IMR-90 (cell line): ENCODE measurements at regions not wholly inside any gene's neighbourhood (a gene's known extent, or its start where the extent isn't known, plus 50 kb on each side); places are given as distances from the start of the nearest gene placed in this dataset.

Source experiments
- ATAC-seq: fragments of 200-7000 bp; cut with Tn5 transposase; 2 replicates; pipeline ENCODE4 v1.9.1; 2020; ENCODE audit warnings: low read depth, mild to moderate bottlenecking, moderate library complexity
- BruUV-seq: library from RNA; stranded (reverse); fragments of 400-500 nt; replicated peaks from 2 replicates; lab custom pipeline; 2021; lab: Mats Ljungman, UMichigan
- CTCF ChIA-PET: fragments of 300-600 bp; formaldehyde crosslinking; extraction: SDS; loops from one replicate; lab custom pipeline; 2021; ENCODE audit warnings: antibody characterized with exemption; lab: Yijun Ruan, JAX
- POLR2A ChIA-PET: fragments of 300-600 bp; sonication (Branson Sonifier 250); formaldehyde crosslinking; loops from one replicate; lab custom pipeline; 2022; ENCODE audit warnings: antibody characterized with exemption; ENCODE audit not compliant: unreplicated experiment; lab: Charles Lee
- DNase-seq: peaks from one replicate; pipeline ENCODE4 v3.0.0; 2013
- H2AFZ ChIP-seq: replicated peaks from 2 replicates; pipeline ENCODE3; 2013; ENCODE audit warnings: low read length, mild to moderate bottlenecking; ENCODE audit not compliant: poor library complexity
- H2AK5ac ChIP-seq: 2 replicates; pipeline ENCODE4 v1.6.1; 2013; ENCODE audit warnings: low read depth, low read length, inconsistent platforms
- H2AK9ac ChIP-seq: replicated peaks from 2 replicates; pipeline ENCODE3; 2013; ENCODE audit warnings: mild to moderate bottlenecking, low read depth, low read length, moderate library complexity; ENCODE audit not compliant: poor library complexity
- H2BK120ac ChIP-seq: 2 replicates; pipeline ENCODE4 v1.6.1; 2013; ENCODE audit warnings: low read depth, low read length, inconsistent platforms
- H2BK15ac ChIP-seq: 3 replicates; pipeline ENCODE4 v1.6.1; 2013; ENCODE audit warnings: low read depth, low read length, inconsistent platforms
- H2BK20ac ChIP-seq: 2 replicates; pipeline ENCODE4 v1.6.1; 2013; ENCODE audit warnings: low read depth, mild to moderate bottlenecking, inconsistent platforms, low read length, moderate library complexity
- H2BK5ac ChIP-seq: 2 replicates; pipeline ENCODE4 v1.6.1; 2013; ENCODE audit warnings: mild to moderate bottlenecking, low read depth, low read length, inconsistent platforms; ENCODE audit not compliant: poor library complexity, severe bottlenecking
- H3K14ac ChIP-seq: replicated peaks from 2 replicates; pipeline ENCODE4 v1.6.1; 2013; ENCODE audit warnings: low read depth, low read length, inconsistent platforms
- H3K18ac ChIP-seq: 2 replicates; pipeline ENCODE4 v1.6.1; 2013; ENCODE audit warnings: low read depth, low read length, control low read depth
- H3K23ac ChIP-seq: 2 replicates; pipeline ENCODE4 v1.6.1; 2013; ENCODE audit warnings: low read depth, low read length, inconsistent platforms
- H3K27ac ChIP-seq: 2 replicates; pipeline ENCODE4 v1.5.1; 2013; ENCODE audit warnings: mild to moderate bottlenecking, control low read depth, low read length; ENCODE audit not compliant: insufficient read depth
- H3K27me3 ChIP-seq: 2 replicates; pipeline ENCODE4 v1.6.1; 2013; ENCODE audit warnings: low read length; ENCODE audit not compliant: control insufficient read depth, insufficient read depth
- H3K36me3 ChIP-seq: 2 replicates; pipeline ENCODE4 v1.6.1; 2013; ENCODE audit warnings: low read length, mixed read lengths; ENCODE audit not compliant: control insufficient read depth, insufficient read depth
- H3K4ac ChIP-seq: 2 replicates; pipeline ENCODE4 v1.6.1; 2013; ENCODE audit warnings: low read depth, low read length, inconsistent platforms
- H3K4me1 ChIP-seq: 2 replicates; pipeline ENCODE4 v1.6.1; 2013; ENCODE audit warnings: low read length, mixed read lengths; ENCODE audit not compliant: control insufficient read depth, insufficient read depth
- H3K4me2 ChIP-seq: 2 replicates; pipeline ENCODE4 v1.6.1; 2013; ENCODE audit warnings: low read depth, mild to moderate bottlenecking, control low read depth, low read length, moderate library complexity
- H3K4me3 ChIP-seq: 2 replicates; pipeline ENCODE4 v1.5.1; 2013; ENCODE audit warnings: low read depth, mild to moderate bottlenecking, control low read depth, low read length, moderate library complexity; ENCODE audit not compliant: insufficient read depth
- H3K56ac ChIP-seq: 2 replicates; pipeline ENCODE4 v1.6.1; 2013; ENCODE audit warnings: low read length, inconsistent platforms; ENCODE audit not compliant: insufficient read depth; ENCODE audit errors: extremely low read depth
- H3K79me1 ChIP-seq, 2 experiments: 2 replicates each; pipeline ENCODE4 v1.6.1; 2013; ENCODE audit warnings: low read length in 2 of 2, inconsistent platforms in 1 of 2, low read depth in 1 of 2
- H3K9ac ChIP-seq: 2 replicates; pipeline ENCODE4 v1.6.1; 2013; ENCODE audit warnings: low read depth, low read length, control low read depth
- H3K9me1 ChIP-seq: 2 replicates; pipeline ENCODE4 v1.6.1; 2013; ENCODE audit warnings: low read length, inconsistent platforms; ENCODE audit not compliant: insufficient read depth
- H3K9me3 ChIP-seq: 2 replicates; pipeline ENCODE4 v1.6.1; 2013; ENCODE audit warnings: low read length; ENCODE audit not compliant: control insufficient read depth, insufficient read depth
- H4K20me1 ChIP-seq: 2 replicates; pipeline ENCODE4 v1.6.1; 2013; ENCODE audit warnings: low read length, inconsistent platforms; ENCODE audit not compliant: insufficient read depth
- H4K5ac ChIP-seq: 2 replicates; pipeline ENCODE4 v1.6.1; 2013; ENCODE audit warnings: mild to moderate bottlenecking, low read depth, low read length, control low read depth
- H4K8ac ChIP-seq, 2 experiments: 2 replicates each; pipeline ENCODE4 v1.6.1; 2013; ENCODE audit warnings: low read depth in 2 of 2, low read length in 2 of 2, control low read depth in 1 of 2, inconsistent platforms in 1 of 2
- H4K91ac ChIP-seq: 2 replicates; pipeline ENCODE4 v1.6.1; 2013; ENCODE audit warnings: low read depth, low read length, inconsistent platforms; ENCODE audit not compliant: insufficient read depth
- POLR2A ChIP-seq: IDR thresholded peaks from 2 replicates; pipeline ENCODE4 v1.6.1; 2012; ENCODE audit warnings: mild to moderate bottlenecking, low read depth, low read length
- WGBS, 2 experiments: methylation state at CpG; one replicate each; pipeline versions ENCODE4 v1.1.5 to v1.1.7; 2013; ENCODE audit warnings: missing lambda C conversion rate in 2 of 2; ENCODE audit not compliant: insufficient read length in 1 of 2; ENCODE audit errors: extremely low coverage in 2 of 2; 5-methylcytosine and 5-hydroxymethylcytosine counted together
- dilution Hi-C: fragments of 300-500 bp; cut with HindIII; formaldehyde crosslinking; loops from one replicate; pipeline ENCODE4 v1.14.3; 2018; ENCODE audit warnings: low sequenced_read_pairs; ENCODE audit not compliant: unreplicated experiment
- in situ Hi-C: fragments of 300-500 bp; cut with MboI; formaldehyde crosslinking; loops from 3 replicates; pipeline ENCODE4 v1.14.3; 2019; ENCODE audit warnings: low sequenced_read_pairs, inconsistent platforms, mixed read lengths
- intact Hi-C: fragments of 100-400 bp; cut with micrococcal nuclease; formaldehyde crosslinking; loops from 2 replicates; pipeline ENCODE4 v1.10.0; 2022

- Histone ChIP-seq H2AK5ac (no peak overlapping the region), H2BK15ac (no peak overlapping the region), H4K91ac (no peak overlapping the region), H3K4me2 (no peak overlapping the region), H3K9me1 (0 out of 2 replicates have a peak, but pooled peaks cover 6% of the 10 kb centered on the region), H3K9me3 (no peaks in the 10 kb centered on the region), H4K8ac (no peak overlapping the region), H3K56ac (no peak overlapping the region), H3K27me3 (no peaks in the 10 kb centered on the region; the same call in 1 of the 2 replicates), H3K4me1 (peaks cover 3% of the 10 kb centered on the region), H3K18ac (no peak overlapping the region), H2AK9ac (no peak overlapping the region), H3K23ac (no peak overlapping the region), H4K20me1 (peaks cover 4% of the 10 kb centered on the region; the same call in 1 of the 2 replicates), H3K4me3 (no peak overlapping the region), H3K79me1 (no peaks in the 10 kb centered on the region), H3K4ac (no peak overlapping the region), H2BK120ac (no peak overlapping the region), H3K9ac (no peak overlapping the region), H3K27ac (no peak overlapping the region), H3K36me3 (no peaks in the 10 kb centered on the region), H2AFZ (no peak overlapping the region), H2BK20ac (no peak overlapping the region), H2BK5ac (no peak overlapping the region), H3K14ac (no peak overlapping the region), H4K5ac (no peak overlapping the region)
- no peak for TF ChIP-seq POLR2A
- DNase-seq (no peak), ATAC-seq (no peak)
- in situ Hi-C loops: no loop called here
- CTCF ChIA-PET: no interaction called here
- no TSS peak for BruUV-seq
- intact Hi-C loops: no loop called here
- dilution Hi-C loops: no loop called here
- WGBS, 2 experiments: no CpG with 5 or more reads among the region's 5 CpGs
- POLR2A ChIA-PET: no interaction called here
Observed at GRCh38 chr6:90364286-90364685, 67.6 kb upstream of the BACH2 start.
